SK-N-SH (cell line): ENCODE measurements at regions not wholly inside any gene's neighbourhood (a gene's known extent, or its start where the extent isn't known, plus 50 kb on each side); places are given as distances from the start of the nearest gene placed in this dataset.

ENCODE experiments used
- CTCF ChIA-PET: fragments of 300-600, 350-600 bp; formaldehyde crosslinking; extraction: SDS; loops from one replicate; lab custom pipeline; 2021; lab: Yijun Ruan, JAX
- POLR2A ChIA-PET: fragments of 350-600 bp; sonication (Branson Sonifier 250); formaldehyde crosslinking; extraction: SDS; loops from one replicate; lab custom pipeline; 2020; ENCODE audit warnings: antibody characterized with exemption, inconsistent platforms; lab: Yijun Ruan, JAX
- DNase-seq: peaks from one replicate; pipeline ENCODE4 v3.0.0; 2012
- H2AFZ ChIP-seq: fragments of 200-600 bp; sonication (generic); 2 replicates; pipeline ENCODE4 v1.8.1; 2016; ENCODE audit warnings: antibody characterized with exemption, mild to moderate bottlenecking, low read depth
- H3F3A ChIP-seq: fragments of 200-600 bp; sonication (generic); replicated peaks from 2 replicates; pipeline ENCODE3; 2016; ENCODE audit warnings: antibody characterized with exemption, mild to moderate bottlenecking; ENCODE audit not compliant: insufficient read depth
- H3K27ac ChIP-seq, 2 experiments: fragments of 200-500 bp in 1 of 2; fragments of 200-600 bp in 1 of 2; sonication (Bioruptor generic) in 1 of 2; sonication (generic), shearing (Covaris generic) in 1 of 2; 2 replicates each; pipeline versions ENCODE4 v1.5.1 to v1.6.1; 2014 to 2016; ENCODE audit warnings: low read depth in 2 of 2, inconsistent platforms in 1 of 2, low read length in 1 of 2, mild to moderate bottlenecking in 1 of 2, mixed read lengths in 1 of 2
- H3K27me3 ChIP-seq: fragments of 200-600 bp; sonication (generic), shearing (Covaris generic); 2 replicates; pipeline ENCODE4 v1.6.1; 2016; ENCODE audit warnings: mixed run types; ENCODE audit not compliant: insufficient read depth
- H3K36me3 ChIP-seq, 2 experiments: fragments of 200-500 bp in 1 of 2; fragments of 200-600 bp in 1 of 2; sonication (Bioruptor generic) in 1 of 2; sonication (generic) in 1 of 2; replicated peaks in 1 of 2; 2 replicates each; pipeline versions ENCODE3 to v1.5.1; 2014 to 2016; ENCODE audit warnings: low read length in 1 of 2, mild to moderate bottlenecking in 1 of 2; ENCODE audit not compliant: insufficient read depth in 2 of 2, control insufficient read depth in 1 of 2
- H3K4me1 ChIP-seq, 2 experiments: fragments of 200-500 bp in 1 of 2; fragments of 200-600 bp in 1 of 2; sonication (Bioruptor generic) in 1 of 2; sonication (generic), shearing (Covaris generic) in 1 of 2; 2 replicates each; pipeline versions ENCODE4 v1.5.1 to v1.6.1; 2014 to 2016; ENCODE audit warnings: low read depth in 1 of 2, low read length in 1 of 2, mixed run types in 1 of 2; ENCODE audit not compliant: insufficient read depth in 2 of 2, control insufficient read depth in 1 of 2
- H3K4me2 ChIP-seq: fragments of 200-600 bp; sonication (generic), shearing (Covaris generic); 2 replicates; pipeline ENCODE4 v1.6.1; 2017; ENCODE audit warnings: mixed run types
- H3K4me3 ChIP-seq, 2 experiments: fragments of 200-500 bp in 1 of 2; fragments of 200-600 bp in 1 of 2; sonication (Bioruptor generic) in 1 of 2; sonication (generic), shearing (Covaris generic) in 1 of 2; 2 replicates each; pipeline versions ENCODE4 v1.5.1 to v1.8.1; 2014 to 2016; ENCODE audit warnings: low read depth in 2 of 2, inconsistent platforms in 1 of 2, low read length in 1 of 2, mild to moderate bottlenecking in 1 of 2, mixed read lengths in 1 of 2, moderate library complexity in 1 of 2
- H3K79me2 ChIP-seq: fragments of 200-600 bp; sonication (generic); 2 replicates; pipeline ENCODE4 v1.8.1; 2017; ENCODE audit warnings: mild to moderate bottlenecking; ENCODE audit not compliant: insufficient read depth
- H3K9ac ChIP-seq: fragments of 200-600 bp; sonication (generic); 2 replicates; pipeline ENCODE4 v1.6.1; 2017; ENCODE audit warnings: mixed run types
- H3K9me2 ChIP-seq: fragments of 200-600 bp; sonication (generic); 2 replicates; pipeline ENCODE4 v1.6.1; 2017; ENCODE audit warnings: mixed run types
- H3K9me3 ChIP-seq: fragments of 200-600 bp; sonication (generic); 2 replicates; pipeline ENCODE4 v1.6.1; 2017; ENCODE audit warnings: mixed run types, mild to moderate bottlenecking, moderate library complexity
- H4K20me1 ChIP-seq: fragments of 200-600 bp; sonication (generic); 2 replicates; pipeline ENCODE4 v1.6.1; 2017; ENCODE audit warnings: mild to moderate bottlenecking, mixed run types; ENCODE audit not compliant: insufficient read depth
- CHD2 ChIP-seq: fragments of 150-350 bp; IDR thresholded peaks from 2 replicates; pipeline ENCODE4 v1.6.1; 2018; ENCODE audit warnings: low read length; ENCODE audit not compliant: partially characterized antibody
- EP300 ChIP-seq, 2 experiments: IDR thresholded peaks; 2 replicates each; pipeline versions ENCODE4 v1.4.0 to v1.6.1; 2012; ENCODE audit warnings: borderline replicate concordance in 1 of 2, low read depth in 1 of 2, low read length in 1 of 2
- EZH2phosphoT487 ChIP-seq: fragments of 200-600 bp; sonication (generic); IDR thresholded peaks from 2 replicates; pipeline ENCODE4 v1.6.1; 2017; ENCODE audit warnings: low read depth, mixed run types, mild to moderate bottlenecking, antibody characterized with exemption, moderate library complexity, borderline replicate concordance
- FOXJ3 ChIP-seq: sonication (generic); formaldehyde crosslinking; IDR thresholded peaks from 2 replicates; pipeline ENCODE4 v1.5.1; 2020; ENCODE audit warnings: mild to moderate bottlenecking, missing genetic modification reagents
- GATA2 ChIP-seq: sonication (generic); formaldehyde crosslinking; IDR thresholded peaks from 2 replicates; pipeline ENCODE4 v1.5.0; 2020; ENCODE audit warnings: mild to moderate bottlenecking, missing genetic modification reagents
- IRF3 ChIP-seq: fragments of 150-350 bp; IDR thresholded peaks from 2 replicates; pipeline ENCODE4 v1.6.1; 2016; ENCODE audit warnings: mild to moderate bottlenecking, low read depth, low read length
- MEF2A ChIP-seq: IDR thresholded peaks from 2 replicates; pipeline ENCODE4 v1.4.0; 2012; ENCODE audit warnings: low read depth, borderline replicate concordance
- NRF1 ChIP-seq: IDR thresholded peaks from 2 replicates; pipeline ENCODE4 v1.6.1; 2012; ENCODE audit warnings: low read depth, mild to moderate bottlenecking, low read length
- POLR2AphosphoS5 ChIP-seq: IDR thresholded peaks from 2 replicates; pipeline ENCODE4 v1.6.1; 2012; ENCODE audit warnings: low read depth, low read length
- RAD21 ChIP-seq: IDR thresholded peaks from 2 replicates; pipeline ENCODE4 v1.6.1; 2012; ENCODE audit warnings: mild to moderate bottlenecking, low read length
- RCOR1 ChIP-seq: fragments of 150-350 bp; IDR thresholded peaks from 2 replicates; pipeline ENCODE4 v1.6.1; 2017; ENCODE audit warnings: antibody characterized with exemption, low read length
- RFX5 ChIP-seq: IDR thresholded peaks from 2 replicates; pipeline ENCODE4 v1.6.1; 2012; ENCODE audit warnings: mild to moderate bottlenecking, improper control_type of control experiment, low read length
- SIN3A ChIP-seq: IDR thresholded peaks from 2 replicates; pipeline ENCODE4 v1.6.1; 2012; ENCODE audit warnings: low read depth, mild to moderate bottlenecking, low read length, moderate library complexity, borderline replicate concordance
- SMC3 ChIP-seq: IDR thresholded peaks from 2 replicates; pipeline ENCODE4 v1.6.1; 2012; ENCODE audit warnings: low read depth, low read length, improper control_type of control experiment
- WGBS: methylation state at CpG from one replicate; pipeline ENCODE4 v1.1.6; 2017; ENCODE audit warnings: low lambda C conversion rate; 5-methylcytosine and 5-hydroxymethylcytosine counted together

- no peak for TF ChIP-seq MEF2A
- TF ChIP-seq, all 33 proteins: peak for 0
Observed at GRCh38 chr3:31416980-31417379, 115.7 kb upstream of the STT3B start (continued).

GRCh38 chr3:31417486-31417885 is 115.2 kb upstream of the STT3B start:
- no peaks in the 10 kb centered on the region for H3K36me3 ChIP-seq
- no peaks in the 10 kb centered on the region for H3K27me3 ChIP-seq
- no peak overlapping the region for H3K9ac ChIP-seq
- DNase-seq, result no peak
- TF ChIP-seq RAD21 (no peak), RFX5 (no peak), NRF1 (no peak), SMC3 (no peak), GATA2 (CRISPR knock-in tag) (no peak), SIN3A (no peak)
- no peak overlapping the region for H3K4me2 ChIP-seq
- no peaks in the 10 kb centered on the region for H3K79me2 ChIP-seq
- H4K20me1 ChIP-seq, result no peaks in the 10 kb centered on the region
- H3K4me3 ChIP-seq, result no peak overlapping the region
- peaks cover 0 to 7% of the 10 kb centered on the region in 2 experiments; a peak in 1 of 4 replicates for H3K4me1 ChIP-seq
- 38% methylated on average over 1 of the region's 1 CpG for WGBS
- no peak overlapping the region for H2AFZ ChIP-seq
- H3K9me2 ChIP-seq, result no peaks in the 10 kb centered on the region
- H3F3A ChIP-seq, result no peaks in the 10 kb centered on the region
- CTCF ChIA-PET, result no interaction called here
- H3K9me3 ChIP-seq, result no peaks in the 10 kb centered on the region
- POLR2A ChIA-PET, result no interaction called here
- H3K27ac ChIP-seq, result no peak overlapping the region

- no peaks in the 10 kb centered on the region for H3K9me2 ChIP-seq
- H3K79me2 ChIP-seq, result no peaks in the 10 kb centered on the region
- 23% methylated on average over 4 of the region's 4 CpGs for WGBS
- peak; percentile 14; the same call in 1 of the 2 replicates for TF ChIP-seq RAD21
- peak; percentile 33; the same call in 1 of the 2 replicates for TF ChIP-seq RCOR1
- no peak for TF ChIP-seq CHD2
- no peak for TF ChIP-seq EZH2phosphoT487
- TF ChIP-seq EP300 (IDR thresholded peaks at IDR 0.05; ENCODE audit: borderline replicate concordance in 1 of 2, low read depth in 1 of 2, low read length in 1 of 2), result peak in 1 of 2 experiments; percentile 82; a peak in 2 of 4 replicates
- peak; percentile 77 for TF ChIP-seq GATA2 (CRISPR knock-in tag)
- TF ChIP-seq IRF3, result no peak
- 0 out of 2 replicates have a peak, but pooled peaks have one; percentile 40 for TF ChIP-seq FOXJ3 (CRISPR knock-in tag)
- TF ChIP-seq POLR2AphosphoS5, result no peak
- TF ChIP-seq, all 33 proteins: peak for 5
- H3K9ac ChIP-seq, result no peak overlapping the region
- peak; percentile 28 for DNase-seq
- peak overlapping the region in 1 of 2 experiments; percentile 34; a peak in 1 of 4 replicates for H3K27ac ChIP-seq
- H3K27me3 ChIP-seq, result no peaks in the 10 kb centered on the region
- H3K4me3 ChIP-seq, result no peak overlapping the region
- no peaks in the 10 kb centered on the region for H3K9me3 ChIP-seq
- no peaks in the 10 kb centered on the region for H3K36me3 ChIP-seq
- ChIA-PET POLR2A (no interaction called here), CTCF (interaction anchor here (1.1 kb wide), 1 partner anchor 112 kb away, joined by 3 read pairs; the partner anchor contains the start of gene STT3B)
- H3K4me1 ChIP-seq, result peaks cover 0 to 16% of the 10 kb centered on the region in 2 experiments; a peak in 2 of 4 replicates
- H2AFZ ChIP-seq, result no peak overlapping the region
- H3K4me2 ChIP-seq, result no peak overlapping the region
- no peaks in the 10 kb centered on the region for H3F3A ChIP-seq
- H4K20me1 ChIP-seq, result no peaks in the 10 kb centered on the region
Observed at GRCh38 chr3:31420311-31420710, 112.4 kb upstream of the STT3B start.
